ENCODE measurements at regions not wholly inside any gene's neighbourhood (a gene's known extent, or its start where the extent isn't known, plus 50 kb on each side); places are given as distances from the start of the nearest gene placed in this dataset.
"Not testable (repeated sequence)": the region's sequence is repeated elsewhere in the genome, so short reads cannot be mapped to it uniquely, and the experiment has no call there.

GRCh38 chr13:89406096-89406495 is 1734.9 kb downstream of the SLITRK5 start:
- not testable (repeated sequence) for DNase-seq

- DNase-seq, result no peak
Observed at GRCh38 chr13:89407357-89407756, 1736.2 kb downstream of the SLITRK5 start.

- DNase-seq, result no peak
Observed at GRCh38 chr13:89432997-89433396, 1761.8 kb downstream of the SLITRK5 start.

- not testable (repeated sequence) for DNase-seq
Observed at GRCh38 chr13:89434624-89435023, 1763.5 kb downstream of the SLITRK5 start.

GRCh38 chr13:89454681-89455080 is 1783.5 kb downstream of the SLITRK5 start:
- DNase-seq, result no peak

- no peak for DNase-seq
Observed at GRCh38 chr13:89455225-89455624, 1784.1 kb downstream of the SLITRK5 start.

- DNase-seq, result no peak
Observed at GRCh38 chr13:89455741-89456140, 1784.6 kb downstream of the SLITRK5 start.

GRCh38 chr13:89457977-89458376 is 1786.8 kb downstream of the SLITRK5 start:
- no peak for DNase-seq

- no peak for DNase-seq
Observed at GRCh38 chr13:89458456-89458855, 1787.3 kb downstream of the SLITRK5 start.

GRCh38 chr13:89460895-89461294 is 1789.7 kb downstream of the SLITRK5 start:
- not testable (repeated sequence) for DNase-seq

- DNase-seq, result no peak
Observed at GRCh38 chr13:89465366-89465765, 1794.2 kb downstream of the SLITRK5 start.

- DNase-seq, result no peak
Observed at GRCh38 chr13:89468081-89468480, 1796.9 kb downstream of the SLITRK5 start.

- no peak for DNase-seq
Observed at GRCh38 chr13:89470901-89471300, 1799.7 kb downstream of the SLITRK5 start.

- no peak for DNase-seq
Observed at GRCh38 chr13:89474432-89474831, 1803.3 kb downstream of the SLITRK5 start.

GRCh38 chr13:89486065-89486464 is 1814.9 kb downstream of the SLITRK5 start:
- DNase-seq, result no peak

GRCh38 chr13:89486709-89487108 is 1815.5 kb downstream of the SLITRK5 start:
- DNase-seq, result no peak

GRCh38 chr13:89490661-89491060 is 1819.5 kb downstream of the SLITRK5 start:
- DNase-seq, result no peak

GRCh38 chr13:89496478-89496877 is 1825.3 kb downstream of the SLITRK5 start:
- DNase-seq, result no peak

GRCh38 chr13:89497658-89498057 is 1826.5 kb downstream of the SLITRK5 start:
- DNase-seq, result no peak

- DNase-seq, result no peak
Observed at GRCh38 chr13:89502286-89502685, 1831.1 kb downstream of the SLITRK5 start.

- DNase-seq, result no peak
Observed at GRCh38 chr13:89514534-89515312, 1832.8 kb upstream of the MIR17HG start.

GRCh38 chr13:89515948-89516347 is 1831.5 kb upstream of the MIR17HG start:
- DNase-seq, result no peak

GRCh38 chr13:89518289-89519077 is 1829.0 kb upstream of the MIR17HG start:
- DNase-seq, result no peak

- no peak for DNase-seq
Observed at GRCh38 chr13:89520468-89520867, 1827.0 kb upstream of the MIR17HG start.
